Glutamatergic neuron (in vitro differentiated cells): ENCODE measurements at regions not wholly inside any gene's neighbourhood (a gene's known extent, or its start where the extent isn't known, plus 50 kb on each side); places are given as distances from the start of the nearest gene placed in this dataset.

Experiments
- DNase-seq: peaks from one replicate; pipeline ENCODE4 v3.0.0; 2022
- H3K27ac Mint-ChIP-seq: one replicate; pipeline ENCODE4 v1.8.0; 2020; ENCODE audit warnings: mild to moderate bottlenecking, mixed read lengths, inconsistent platforms; ENCODE audit not compliant: unreplicated experiment
- H3K27me3 Mint-ChIP-seq: one replicate; pipeline ENCODE4 v1.8.0; 2020; ENCODE audit warnings: mild to moderate bottlenecking, moderate library complexity, mixed read lengths, inconsistent platforms; ENCODE audit not compliant: unreplicated experiment
- H3K36me3 Mint-ChIP-seq: one replicate; pipeline ENCODE4 v1.8.0; 2020; ENCODE audit warnings: mild to moderate bottlenecking, mixed read lengths, inconsistent platforms; ENCODE audit not compliant: unreplicated experiment
- H3K4me1 Mint-ChIP-seq: one replicate; pipeline ENCODE4 v1.8.0; 2020; ENCODE audit warnings: mild to moderate bottlenecking, low read depth, mixed read lengths, inconsistent platforms; ENCODE audit not compliant: unreplicated experiment
- H3K4me3 Mint-ChIP-seq: one replicate; pipeline ENCODE4 v1.8.0; 2020; ENCODE audit warnings: mild to moderate bottlenecking, mixed read lengths, inconsistent platforms; ENCODE audit not compliant: unreplicated experiment
- H3K9me3 Mint-ChIP-seq: one replicate; pipeline ENCODE4 v1.8.0; 2020; ENCODE audit warnings: mild to moderate bottlenecking, moderate library complexity, mixed read lengths, inconsistent platforms; ENCODE audit not compliant: unreplicated experiment
- TF ChIP-seq, protein P1 (sequence below): fragments of 200-600 bp; sonication (generic); IDR thresholded peaks from one replicate; pipeline ENCODE4 v1.5.0; 2021; ENCODE audit not compliant: partially characterized antibody, unreplicated experiment

DNA sequence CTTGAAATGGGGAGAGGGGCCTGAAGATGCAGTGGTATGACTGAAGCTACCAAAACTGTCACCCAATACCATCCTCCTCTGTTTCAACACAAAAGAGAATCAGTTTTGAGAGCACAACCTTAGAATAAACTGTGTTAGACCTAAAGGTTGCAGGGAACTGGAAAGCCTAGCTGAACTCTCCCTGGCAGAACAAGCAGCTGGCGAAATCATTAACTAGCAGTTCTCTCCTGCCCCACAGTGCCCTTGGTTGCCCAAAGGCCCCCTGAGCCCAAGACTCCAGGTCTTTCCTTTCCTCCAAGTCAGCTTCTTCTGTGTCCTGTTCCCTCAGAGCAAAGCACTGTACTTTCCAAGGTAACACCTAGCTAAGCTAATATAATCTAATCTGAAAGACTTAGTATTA lies 135.4 kb upstream of the SLC30A5 start:
- DNase-seq, result no peak
- no peak overlapping the region for H3K4me3 Mint-ChIP-seq
- no peak overlapping the region for H3K27ac Mint-ChIP-seq
- no peaks in the 10 kb centered on the region for H3K36me3 Mint-ChIP-seq
- H3K27me3 Mint-ChIP-seq, result no peaks in the 10 kb centered on the region
- H3K9me3 Mint-ChIP-seq, result no peaks in the 10 kb centered on the region
- TF ChIP-seq, protein P1, sequence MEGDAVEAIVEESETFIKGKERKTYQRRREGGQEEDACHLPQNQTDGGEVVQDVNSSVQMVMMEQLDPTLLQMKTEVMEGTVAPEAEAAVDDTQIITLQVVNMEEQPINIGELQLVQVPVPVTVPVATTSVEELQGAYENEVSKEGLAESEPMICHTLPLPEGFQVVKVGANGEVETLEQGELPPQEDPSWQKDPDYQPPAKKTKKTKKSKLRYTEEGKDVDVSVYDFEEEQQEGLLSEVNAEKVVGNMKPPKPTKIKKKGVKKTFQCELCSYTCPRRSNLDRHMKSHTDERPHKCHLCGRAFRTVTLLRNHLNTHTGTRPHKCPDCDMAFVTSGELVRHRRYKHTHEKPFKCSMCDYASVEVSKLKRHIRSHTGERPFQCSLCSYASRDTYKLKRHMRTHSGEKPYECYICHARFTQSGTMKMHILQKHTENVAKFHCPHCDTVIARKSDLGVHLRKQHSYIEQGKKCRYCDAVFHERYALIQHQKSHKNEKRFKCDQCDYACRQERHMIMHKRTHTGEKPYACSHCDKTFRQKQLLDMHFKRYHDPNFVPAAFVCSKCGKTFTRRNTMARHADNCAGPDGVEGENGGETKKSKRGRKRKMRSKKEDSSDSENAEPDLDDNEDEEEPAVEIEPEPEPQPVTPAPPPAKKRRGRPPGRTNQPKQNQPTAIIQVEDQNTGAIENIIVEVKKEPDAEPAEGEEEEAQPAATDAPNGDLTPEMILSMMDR, result no peak
- H3K4me1 Mint-ChIP-seq, result peaks cover 2% of the 10 kb centered on the region

DNA sequence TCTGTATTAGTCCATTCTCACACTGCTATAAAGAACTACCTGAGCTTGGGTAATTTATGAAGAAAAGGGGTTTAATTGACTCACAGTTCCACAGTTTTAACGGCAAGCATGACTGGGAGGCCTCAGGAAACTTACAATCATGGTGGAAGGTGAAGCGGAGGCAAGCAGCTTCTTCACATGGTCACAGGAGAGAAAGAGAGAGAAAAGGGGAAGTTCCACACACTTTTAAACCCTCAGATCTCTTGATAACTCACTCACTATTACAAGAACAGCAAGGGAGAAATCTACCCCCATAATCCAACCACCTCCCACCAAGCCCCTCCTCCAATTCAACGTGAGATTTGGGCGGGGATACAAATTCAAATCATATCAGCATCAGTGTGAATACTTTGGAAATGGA lies 133.4 kb upstream of the SLC30A5 start:
- no peak for DNase-seq
- H3K4me3 Mint-ChIP-seq, result no peak overlapping the region
- TF ChIP-seq, protein P1, result no peak
- H3K9me3 Mint-ChIP-seq, result no peaks in the 10 kb centered on the region
- H3K27me3 Mint-ChIP-seq, result no peaks in the 10 kb centered on the region
- peaks cover 2% of the 10 kb centered on the region for H3K4me1 Mint-ChIP-seq
- no peaks in the 10 kb centered on the region for H3K36me3 Mint-ChIP-seq
- H3K27ac Mint-ChIP-seq, result no peak overlapping the region

DNA sequence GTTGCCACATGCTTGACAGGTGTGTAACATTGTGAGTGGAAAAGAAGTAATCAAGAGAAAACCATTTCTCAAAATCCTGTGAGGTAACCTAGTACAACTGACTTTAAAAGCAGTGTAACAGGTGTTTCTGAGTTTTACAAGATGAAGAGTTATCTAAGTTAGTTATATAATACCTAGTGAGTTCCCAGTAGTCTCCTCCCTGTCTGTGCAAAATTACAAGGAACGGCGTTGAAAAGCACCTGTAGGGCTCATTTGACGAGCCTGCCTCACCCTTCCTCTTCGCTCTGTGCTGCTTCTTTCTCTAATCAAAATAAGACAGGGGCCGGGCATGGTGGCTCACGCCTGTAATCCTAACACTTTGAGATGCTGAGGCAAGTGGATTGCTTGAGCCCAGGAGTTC lies 132.9 kb upstream of the SLC30A5 start:
- Mint-ChIP-seq H3K9me3 (no peaks in the 10 kb centered on the region), H3K4me1 (peaks cover 2% of the 10 kb centered on the region), H3K4me3 (no peak overlapping the region), H3K27ac (no peak overlapping the region), H3K27me3 (no peaks in the 10 kb centered on the region), H3K36me3 (no peaks in the 10 kb centered on the region)
- DNase-seq, result no peak
- TF ChIP-seq, protein P1, result no peak

DNA sequence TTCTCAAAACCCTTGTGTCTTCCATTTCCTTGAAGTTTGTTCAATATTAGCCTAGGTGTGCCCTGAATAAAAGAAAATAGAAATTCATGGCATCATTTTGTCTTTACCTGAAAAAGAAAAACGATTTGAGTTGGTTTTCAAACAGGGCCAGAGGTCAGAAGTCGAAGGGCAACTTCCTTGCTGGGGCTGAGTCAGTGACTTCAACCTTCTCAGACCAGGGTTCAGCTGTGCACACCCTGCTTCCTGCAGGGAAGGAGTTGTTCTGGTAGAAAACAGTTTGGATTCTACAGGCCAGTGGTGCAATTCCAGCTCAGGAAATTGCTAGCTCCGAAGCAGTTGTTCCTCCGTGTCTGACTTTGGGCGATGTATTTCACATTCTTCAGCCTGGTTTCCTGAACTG lies 132.1 kb upstream of the SLC30A5 start:
- DNase-seq, result no peak

DNA sequence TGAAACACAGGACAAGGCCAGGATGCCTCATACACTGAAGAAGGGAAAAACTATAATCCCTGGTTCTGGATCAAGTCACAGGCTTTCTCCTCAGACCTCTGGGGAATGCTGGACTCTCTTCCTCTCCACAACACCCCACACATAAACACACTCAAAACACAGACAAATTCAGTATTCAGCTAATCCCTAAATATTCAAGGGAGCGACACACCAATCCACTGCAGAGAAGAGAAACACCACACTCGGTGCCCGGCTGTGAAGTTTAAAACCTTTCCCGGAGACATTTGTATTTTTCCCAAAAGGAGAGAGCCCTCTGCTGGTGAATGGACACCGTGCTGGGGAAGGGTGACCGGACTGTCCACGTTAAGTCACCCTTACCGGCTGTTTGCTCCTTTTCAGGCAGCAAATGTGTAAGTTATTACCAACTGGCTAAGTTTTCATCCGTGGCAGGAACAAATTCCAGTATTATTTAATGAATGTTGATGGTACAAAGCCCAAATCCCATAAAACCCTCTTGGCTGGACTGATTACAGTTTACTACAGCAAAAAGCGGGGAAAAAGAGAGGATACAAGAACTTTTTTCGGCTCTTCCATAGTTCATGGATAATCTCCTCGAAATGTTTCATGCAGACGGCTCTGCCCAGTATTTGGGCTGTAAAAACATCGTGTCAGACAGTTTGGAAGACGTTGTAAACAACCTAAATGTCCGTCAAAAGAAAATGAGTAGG lies 130.9 kb upstream of the SLC30A5 start:
- Mint-ChIP-seq H3K4me3 (no peak overlapping the region), H3K27ac (no peak overlapping the region), H3K4me1 (peaks cover 2% of the 10 kb centered on the region), H3K9me3 (no peaks in the 10 kb centered on the region), H3K27me3 (no peaks in the 10 kb centered on the region), H3K36me3 (no peaks in the 10 kb centered on the region)
- peak; percentile 73 for DNase-seq
- TF ChIP-seq, protein P1, result peak; percentile 81

More for the DNA sequence above, 132.1 kb upstream of the SLC30A5 start:
- Mint-ChIP-seq H3K9me3 (no peaks in the 10 kb centered on the region), H3K4me3 (no peak overlapping the region), H3K4me1 (peaks cover 2% of the 10 kb centered on the region), H3K36me3 (no peaks in the 10 kb centered on the region), H3K27me3 (no peaks in the 10 kb centered on the region), H3K27ac (no peak overlapping the region)
- TF ChIP-seq, protein P1, result no peak
